ENCODE measurements at regions not wholly inside any gene's neighbourhood (a gene's known extent, or its start where the extent isn't known, plus 50 kb on each side); places are given as distances from the start of the nearest gene placed in this dataset.

- no peak for TF ChIP-seq POLR2AphosphoS5 (IDR thresholded peaks at IDR 0.05)
- no peak for TF ChIP-seq CTCF (IDR thresholded peaks at IDR 0.05)
- no peak for TF ChIP-seq EP300 (IDR thresholded peaks at IDR 0.05)
- no peak for TF ChIP-seq POLR2A (IDR thresholded peaks at IDR 0.05)
These were observed 480.8 kb downstream of the RMST start for GRCh38 chr12:97943359-97943758.

Data from stomach (tissue), 4 donors.